ENCODE measurements at regions not wholly inside any gene's neighbourhood (a gene's known extent, or its start where the extent isn't known, plus 50 kb on each side); places are given as distances from the start of the nearest gene placed in this dataset.
A peak's percentile ranks its signal among the peaks of the same experiment; 100 is the strongest.

- no peak for DNase-seq (ENCODE audit: low read depth)
- no peak for TF ChIP-seq CTCF (conservative IDR thresholded peaks at IDR 0.05; ENCODE audit: low read depth, low read length)
- H3K4me3 ChIP-seq (ENCODE audit: low read depth, low read length) = no peak overlapping the region
These were observed 76.7 kb upstream of the SEPTIN5 start for GRCh38 chr22:19637408-19638281.

- DNase-seq (ENCODE audit: low read depth) = no peak
- TF ChIP-seq CTCF (conservative IDR thresholded peaks at IDR 0.05; ENCODE audit: low read depth, low read length) = no peak
- no peak overlapping the region for H3K4me3 ChIP-seq (ENCODE audit: low read depth, low read length)
These were observed 75.9 kb upstream of the SEPTIN5 start for GRCh38 chr22:19638282-19639015.

- TF ChIP-seq CTCF (conservative IDR thresholded peaks at IDR 0.05; ENCODE audit: low read depth, low read length) = no peak
- DNase-seq (ENCODE audit: low read depth) = no peak
- H3K4me3 ChIP-seq (ENCODE audit: low read depth, low read length) = no peak overlapping the region
These were observed 74.6 kb upstream of the SEPTIN5 start for GRCh38 chr22:19639610-19640135.

- no peak for DNase-seq (ENCODE audit: low read depth)
- TF ChIP-seq CTCF (conservative IDR thresholded peaks at IDR 0.05; ENCODE audit: low read depth, low read length) = no peak
- no peak overlapping the region for H3K4me3 ChIP-seq (ENCODE audit: low read depth, low read length)
These were observed 74.0 kb upstream of the SEPTIN5 start for GRCh38 chr22:19640306-19640705.

- peak; percentile 43 for DNase-seq (ENCODE audit: low read depth)
- H3K4me3 ChIP-seq (ENCODE audit: low read depth, low read length) = no peak overlapping the region
- TF ChIP-seq CTCF (conservative IDR thresholded peaks at IDR 0.05; ENCODE audit: low read depth, low read length) = peak; percentile 71
These were observed 72.9 kb upstream of the SEPTIN5 start for GRCh38 chr22:19641254-19641982.

GRCh38 chr22:19641983-19642451 lies 72.3 kb upstream of the SEPTIN5 start:
- TF ChIP-seq CTCF (conservative IDR thresholded peaks at IDR 0.05; ENCODE audit: low read depth, low read length) = no peak
- H3K4me3 ChIP-seq (ENCODE audit: low read depth, low read length) = no peak overlapping the region
- no peak for DNase-seq (ENCODE audit: low read depth)
